ENCODE measurements at regions not wholly inside any gene's neighbourhood (a gene's known extent, or its start where the extent isn't known, plus 50 kb on each side); places are given as distances from the start of the nearest gene placed in this dataset.

- DNase-seq (ENCODE audit: extremely low spot score), result no peak
- TF ChIP-seq ARNT (IDR thresholded peaks at IDR 0.05) (no peak), ZNF384 (IDR thresholded peaks at IDR 0.05) (no peak), LEF1 (IDR thresholded peaks at IDR 0.05; ENCODE audit: borderline replicate concordance) (no peak), TARDBP (IDR thresholded peaks at IDR 0.05) (no peak), NFRKB (IDR thresholded peaks at IDR 0.05) (no peak), FOXA1 (IDR thresholded peaks at IDR 0.05) (no peak), BHLHE40 (IDR thresholded peaks at IDR 0.05; ENCODE audit: borderline replicate concordance) (no peak), L3MBTL2 (conservative IDR thresholded peaks at IDR 0.05) (no peak), FOXM1 (IDR thresholded peaks at IDR 0.05; ENCODE audit: borderline replicate concordance) (no peak)
- CTCF ChIA-PET, result no interaction called here
- POLR2A ChIA-PET, result no interaction called here
These were observed 186.0 kb downstream of the COPRS start for GRCh38 chr17:31673076-31673475.

GRCh38 chr17:31672161-31672819 is 186.8 kb downstream of the COPRS start:
- ChIA-PET CTCF (no interaction called here), POLR2A (no interaction called here)
- TF ChIP-seq LEF1 (IDR thresholded peaks at IDR 0.05; ENCODE audit: borderline replicate concordance) (no peak), SUZ12 (IDR thresholded peaks at IDR 0.05) (no peak), FOXM1 (IDR thresholded peaks at IDR 0.05; ENCODE audit: borderline replicate concordance) (no peak), PKNOX1 (IDR thresholded peaks at IDR 0.05) (no peak), L3MBTL2 (conservative IDR thresholded peaks at IDR 0.05) (no peak), ELF4 (IDR thresholded peaks at IDR 0.05) (no peak), SP1 (IDR thresholded peaks at IDR 0.05) (no peak), ZNF384 (IDR thresholded peaks at IDR 0.05) (no peak), HDGF (IDR thresholded peaks at IDR 0.05; ENCODE audit: borderline replicate concordance) (no peak), NFRKB (IDR thresholded peaks at IDR 0.05) (no peak), CTBP1 (IDR thresholded peaks at IDR 0.05; ENCODE audit: borderline replicate concordance) (no peak), BHLHE40 (IDR thresholded peaks at IDR 0.05; ENCODE audit: borderline replicate concordance) (no peak)
- no peak for DNase-seq (ENCODE audit: extremely low spot score)

GRCh38 chr17:31663576-31663975 is 195.5 kb downstream of the COPRS start:
- no peak for DNase-seq (ENCODE audit: extremely low spot score)
- ChIA-PET CTCF (interaction anchor here (0.5 kb wide), 1 partner anchor 55 kb away, joined by 3 read pairs; no protein-coding TSS in a partner anchor), POLR2A (no interaction called here)
- no peak for TF ChIP-seq FOXM1 (IDR thresholded peaks at IDR 0.05; ENCODE audit: borderline replicate concordance)
- TF ChIP-seq BHLHE40 (IDR thresholded peaks at IDR 0.05; ENCODE audit: borderline replicate concordance), result no peak
- no peak for TF ChIP-seq HDGF (IDR thresholded peaks at IDR 0.05; ENCODE audit: borderline replicate concordance)
- no peak for TF ChIP-seq ARNT (IDR thresholded peaks at IDR 0.05)
- TF ChIP-seq TARDBP (IDR thresholded peaks at IDR 0.05), result no peak
- TF ChIP-seq ELF4 (IDR thresholded peaks at IDR 0.05), result no peak
- TF ChIP-seq CTBP1 (IDR thresholded peaks at IDR 0.05; ENCODE audit: borderline replicate concordance), result no peak

- ChIA-PET CTCF (no interaction called here), POLR2A (no interaction called here)
- TF ChIP-seq ZNF384 (IDR thresholded peaks at IDR 0.05) (no peak), FOXA1 (IDR thresholded peaks at IDR 0.05) (no peak), ELF4 (IDR thresholded peaks at IDR 0.05) (no peak)
- DNase-seq (ENCODE audit: extremely low spot score), result no peak
These were observed 198.4 kb downstream of the COPRS start for GRCh38 chr17:31660684-31661083.

- TF ChIP-seq L3MBTL2 (conservative IDR thresholded peaks at IDR 0.05) (no peak), NFRKB (IDR thresholded peaks at IDR 0.05) (no peak), PKNOX1 (IDR thresholded peaks at IDR 0.05) (0 out of 2 replicates have a peak, but pooled peaks have one; percentile 29)
- ChIA-PET POLR2A (no interaction called here), CTCF (no interaction called here)
- DNase-seq (ENCODE audit: extremely low spot score), result no peak
These were observed 201.2 kb downstream of the COPRS start for GRCh38 chr17:31657876-31658275.

- POLR2A ChIA-PET, result no interaction called here
- no peak for DNase-seq (ENCODE audit: extremely low spot score)
- CTCF ChIA-PET, result no interaction called here
- TF ChIP-seq FOXK2 (IDR thresholded peaks at IDR 0.05) (no peak), L3MBTL2 (conservative IDR thresholded peaks at IDR 0.05) (no peak), FOXA1 (IDR thresholded peaks at IDR 0.05) (no peak), HDGF (IDR thresholded peaks at IDR 0.05; ENCODE audit: borderline replicate concordance) (no peak), FOXM1 (IDR thresholded peaks at IDR 0.05; ENCODE audit: borderline replicate concordance) (no peak), BHLHE40 (IDR thresholded peaks at IDR 0.05; ENCODE audit: borderline replicate concordance) (no peak), TARDBP (IDR thresholded peaks at IDR 0.05) (no peak), SUZ12 (IDR thresholded peaks at IDR 0.05) (no peak), PKNOX1 (IDR thresholded peaks at IDR 0.05) (no peak), SP1 (IDR thresholded peaks at IDR 0.05) (no peak), ARNT (IDR thresholded peaks at IDR 0.05) (no peak), LEF1 (IDR thresholded peaks at IDR 0.05; ENCODE audit: borderline replicate concordance) (no peak), ZNF384 (IDR thresholded peaks at IDR 0.05) (no peak), ELF4 (IDR thresholded peaks at IDR 0.05) (no peak), NFRKB (IDR thresholded peaks at IDR 0.05) (no peak), CTBP1 (IDR thresholded peaks at IDR 0.05; ENCODE audit: borderline replicate concordance) (no peak)
These were observed 204.1 kb downstream of the COPRS start for GRCh38 chr17:31654936-31655335.

GRCh38 chr17:31653691-31654090 is 205.4 kb downstream of the COPRS start:
- POLR2A ChIA-PET, result no interaction called here
- TF ChIP-seq ZNF384 (IDR thresholded peaks at IDR 0.05) (no peak), ARNT (IDR thresholded peaks at IDR 0.05) (no peak), FOXM1 (IDR thresholded peaks at IDR 0.05; ENCODE audit: borderline replicate concordance) (no peak), SP1 (IDR thresholded peaks at IDR 0.05) (no peak), ELF4 (IDR thresholded peaks at IDR 0.05) (no peak), NFRKB (IDR thresholded peaks at IDR 0.05) (no peak), L3MBTL2 (conservative IDR thresholded peaks at IDR 0.05) (no peak), SUZ12 (IDR thresholded peaks at IDR 0.05) (no peak), PKNOX1 (IDR thresholded peaks at IDR 0.05) (no peak), BHLHE40 (IDR thresholded peaks at IDR 0.05; ENCODE audit: borderline replicate concordance) (no peak), FOXA1 (IDR thresholded peaks at IDR 0.05) (no peak), LEF1 (IDR thresholded peaks at IDR 0.05; ENCODE audit: borderline replicate concordance) (no peak), HDGF (IDR thresholded peaks at IDR 0.05; ENCODE audit: borderline replicate concordance) (no peak), FOXK2 (IDR thresholded peaks at IDR 0.05) (no peak), TARDBP (IDR thresholded peaks at IDR 0.05) (no peak), CTBP1 (IDR thresholded peaks at IDR 0.05; ENCODE audit: borderline replicate concordance) (no peak)
- DNase-seq (ENCODE audit: extremely low spot score), result no peak
- CTCF ChIA-PET, result no interaction called here

Measured in HEK293T (cell line).